Activated CD8-positive, alpha-beta memory T cell treated with anti-CD3 and anti-CD28 coated beads, Interleukin-2, amount 50 U/mL, for 1 hour (primary cell): ENCODE measurements at regions not wholly inside any gene's neighbourhood (a gene's known extent, or its start where the extent isn't known, plus 50 kb on each side); places are given as distances from the start of the nearest gene placed in this dataset.

Experiments used
- DNase-seq: peaks from one replicate; pipeline ENCODE4 v3.0.0-alpha.2; 2020; ENCODE audit errors: extremely low read depth

DNA sequence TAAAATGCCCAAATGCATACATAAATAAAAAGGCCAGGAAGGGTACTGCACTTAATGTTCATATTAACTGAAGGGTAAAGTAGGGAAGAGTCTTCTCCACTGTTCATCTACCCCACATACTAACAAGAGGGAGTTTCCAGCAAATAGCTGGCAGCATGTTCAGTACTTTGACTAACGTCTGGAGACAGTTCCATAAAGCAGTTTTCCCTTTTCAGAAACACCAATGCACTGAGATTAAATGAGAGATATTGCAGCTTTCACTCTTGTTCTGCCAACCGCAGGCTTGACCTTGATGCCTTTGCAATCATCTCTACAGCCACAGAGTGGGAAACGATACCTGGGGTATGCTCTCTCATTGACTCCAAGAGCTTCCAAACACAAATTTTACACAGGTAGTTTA is 2123.1 kb upstream of the TENM3 start:
- DNase-seq: no peak

DNA sequence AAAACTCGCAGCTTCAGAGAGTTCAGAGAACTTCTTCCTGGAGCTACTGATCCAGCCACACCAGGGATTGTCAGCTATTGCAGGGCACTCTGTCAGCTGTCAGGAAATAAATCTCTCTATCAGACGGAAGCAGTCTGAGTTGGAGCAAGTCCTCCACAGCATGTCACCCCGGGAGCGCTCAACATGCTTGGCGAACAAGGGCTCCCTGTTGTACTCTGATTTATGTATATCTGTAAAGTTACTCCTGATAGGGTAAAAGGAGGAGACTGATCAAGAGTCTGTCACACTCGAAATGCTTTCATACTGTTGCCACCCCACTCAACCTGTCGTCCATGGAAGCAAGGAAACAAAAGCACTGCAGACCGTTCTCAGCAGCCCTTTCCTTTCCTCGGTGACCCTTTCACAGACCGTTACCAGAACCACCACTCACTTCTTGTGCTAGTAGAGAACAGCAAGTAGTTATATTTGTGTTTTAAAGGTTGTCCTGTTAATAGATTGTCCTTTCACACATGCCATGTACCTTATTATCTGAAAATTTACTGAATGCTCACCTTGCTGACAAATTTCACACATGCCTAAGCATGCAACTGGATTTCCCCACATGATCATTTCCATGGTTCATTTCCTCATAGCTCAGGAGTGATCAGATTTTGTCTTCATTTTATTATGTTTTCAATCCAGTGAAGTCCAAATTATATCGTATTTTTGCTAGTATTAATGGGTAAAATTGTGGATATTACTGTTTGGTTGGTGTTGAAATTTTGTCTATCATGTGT is 2108.9 kb upstream of the TENM3 start:
- DNase-seq: no peak

DNA sequence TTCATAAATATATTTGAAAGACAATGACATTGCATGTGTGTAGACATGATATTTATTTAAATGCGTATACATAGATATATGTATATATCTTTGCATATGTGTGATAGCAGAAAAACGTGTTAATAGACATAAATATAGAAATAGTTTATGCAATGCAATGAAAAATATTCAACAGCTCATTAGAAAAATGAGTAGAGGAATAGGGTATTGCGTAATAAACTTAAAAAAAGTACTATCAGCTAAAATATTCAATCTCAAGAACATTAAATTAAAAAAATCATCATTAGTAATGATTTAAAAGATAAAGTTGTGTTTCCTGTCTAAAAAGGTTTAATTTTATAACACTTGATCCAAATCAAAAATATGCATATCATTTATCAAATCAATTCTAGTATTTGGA is 2101.5 kb upstream of the TENM3 start:
- no peak for DNase-seq

DNA sequence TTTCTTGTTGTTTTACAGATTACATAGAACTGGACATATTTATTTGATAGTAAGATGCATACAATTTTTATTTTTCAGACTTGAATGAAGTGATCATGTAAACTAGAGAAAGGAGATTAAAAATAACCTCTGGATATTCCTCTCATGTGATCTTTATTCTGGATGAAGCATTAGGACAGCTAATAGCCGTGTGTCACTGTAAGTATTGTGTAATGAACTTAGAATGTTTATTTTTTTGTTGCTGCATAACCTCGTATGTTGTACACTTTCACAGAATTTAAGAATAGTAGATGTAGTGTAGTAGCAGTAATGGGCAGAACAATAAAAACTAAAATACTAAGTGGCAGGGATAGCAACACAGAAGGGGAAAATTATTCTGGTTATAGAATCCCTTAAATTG is 2094.5 kb upstream of the TENM3 start:
- DNase-seq: no peak

DNA sequence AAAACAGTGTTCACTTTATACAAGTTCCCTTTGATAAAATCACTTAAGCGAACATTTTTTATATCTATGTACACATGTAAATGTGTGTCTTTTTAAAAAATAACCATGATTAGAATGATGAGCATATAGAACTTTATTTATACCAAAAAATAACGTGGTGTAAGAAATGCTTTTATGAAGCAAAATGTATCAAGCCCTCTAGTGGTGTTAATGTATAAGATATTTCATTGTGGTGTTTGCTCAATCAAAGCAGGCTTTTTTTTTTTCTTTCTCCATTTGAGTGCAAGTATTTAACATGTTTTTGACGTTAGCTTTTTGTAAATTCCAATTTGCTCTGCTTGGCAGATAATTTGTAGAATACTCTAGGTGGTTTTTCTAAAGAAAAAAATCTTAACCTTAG is 2092.4 kb upstream of the TENM3 start:
- DNase-seq: no peak

DNA sequence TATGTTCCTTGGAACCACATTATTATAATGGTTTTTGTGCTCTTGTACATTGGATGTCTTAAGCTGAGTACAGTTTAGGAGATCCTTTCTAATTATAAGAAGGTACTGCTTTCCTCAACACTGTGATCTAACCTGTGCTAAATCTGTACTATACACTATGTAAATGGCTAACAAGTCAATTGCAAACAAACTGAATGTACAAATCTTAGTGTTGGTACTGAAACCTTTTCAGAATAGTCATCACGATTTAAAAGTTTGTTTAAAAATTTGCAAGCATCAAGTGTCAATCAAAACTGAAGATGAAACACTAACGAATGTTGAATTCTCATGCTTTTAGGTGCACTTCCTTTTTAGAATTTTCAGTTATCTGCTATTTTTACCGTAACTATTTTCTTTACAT is 2090.4 kb upstream of the TENM3 start:
- DNase-seq: no peak

DNA sequence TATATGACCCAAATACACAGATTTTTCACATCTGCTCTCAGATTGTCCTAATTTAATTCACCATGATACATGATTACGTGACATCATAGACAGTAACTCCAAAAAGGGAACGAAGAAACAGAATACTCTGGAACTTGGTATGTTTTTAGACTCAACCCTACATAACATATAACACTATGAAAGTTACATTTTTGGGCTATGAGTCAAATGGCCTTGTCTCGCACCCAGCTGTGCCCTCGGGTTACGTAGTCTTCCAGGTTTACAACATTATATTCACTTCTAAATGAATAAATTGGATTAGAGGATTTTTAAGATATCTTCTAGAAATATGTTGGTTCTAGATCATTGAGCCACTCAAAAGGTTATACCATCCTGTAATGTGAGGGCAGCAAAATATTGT is 2089.6 kb upstream of the TENM3 start:
- DNase-seq: no peak

DNA sequence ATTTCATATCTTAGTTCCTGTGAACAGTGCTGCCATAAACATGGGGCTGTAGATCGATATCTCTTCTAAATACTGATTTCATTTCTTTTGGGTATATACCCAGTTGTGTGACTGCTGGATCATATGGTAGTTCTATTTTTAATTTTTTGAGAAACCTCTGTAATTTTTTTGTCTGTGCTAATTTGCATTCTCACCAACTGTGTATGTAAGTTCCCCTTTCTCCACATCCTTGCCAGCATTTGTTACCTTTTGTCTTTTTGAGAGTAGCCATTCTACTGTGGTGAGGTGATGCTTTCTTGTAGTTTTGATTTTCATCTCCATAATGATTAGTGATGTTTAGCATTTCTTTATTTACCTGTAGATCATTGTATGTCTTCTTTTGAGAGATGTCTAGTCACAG is 2086.5 kb upstream of the TENM3 start:
- DNase-seq: no peak

DNA sequence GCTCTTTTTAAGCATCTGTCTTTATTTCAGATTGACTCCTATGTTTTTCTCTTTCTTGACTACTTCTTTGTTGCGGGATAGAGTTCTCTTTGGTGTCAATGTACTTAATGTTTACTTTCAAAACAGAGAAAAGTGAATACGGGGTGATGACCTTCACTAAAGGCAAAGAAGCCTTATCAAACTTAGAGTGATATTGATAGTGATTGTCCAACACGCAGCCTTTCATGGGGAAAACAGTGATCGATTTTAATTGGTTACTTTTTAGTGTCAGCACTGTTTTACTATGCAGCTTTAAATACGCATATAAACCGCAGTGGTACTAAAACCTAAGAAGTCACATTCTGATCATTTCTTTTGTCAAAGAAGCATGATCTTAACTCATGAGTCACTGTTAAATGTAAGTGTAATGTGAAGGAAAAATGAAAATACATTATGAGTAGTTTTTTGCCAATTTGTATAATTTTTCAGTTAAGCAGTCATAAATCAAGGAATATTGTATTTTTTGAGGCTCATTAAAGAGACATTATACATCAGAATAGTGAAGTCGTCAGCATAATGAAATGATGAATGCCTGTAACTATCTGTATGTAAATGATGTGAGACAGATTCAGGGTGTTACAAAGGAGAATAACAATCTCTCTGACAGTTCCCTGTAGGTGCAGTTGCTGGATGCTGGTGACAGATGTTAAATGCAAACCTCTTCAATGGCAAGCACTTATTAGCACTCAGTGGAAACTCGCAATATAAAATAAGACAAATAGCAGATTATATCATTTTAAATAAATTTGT is 2082.8 kb upstream of the TENM3 start:
- no peak for DNase-seq

DNA sequence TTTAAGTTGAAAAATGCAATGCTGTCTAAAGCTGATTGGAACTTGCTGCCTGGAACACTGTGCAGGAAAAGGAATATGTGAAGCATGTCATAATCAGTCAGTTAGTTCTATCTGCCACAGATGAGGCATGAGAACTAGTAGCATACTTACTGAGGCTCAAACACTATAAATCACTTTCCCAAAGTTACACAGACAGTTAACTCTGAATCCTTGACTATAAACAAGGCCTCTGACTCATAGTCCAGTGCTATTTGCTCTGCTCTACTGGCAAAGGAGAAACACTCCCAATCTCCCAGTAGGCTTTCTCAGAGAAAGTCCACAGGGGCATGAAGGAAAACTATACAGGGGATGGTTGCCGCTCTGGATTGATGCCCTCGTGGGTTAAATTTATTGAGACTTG is 2078.4 kb upstream of the TENM3 start:
- no peak for DNase-seq

DNA sequence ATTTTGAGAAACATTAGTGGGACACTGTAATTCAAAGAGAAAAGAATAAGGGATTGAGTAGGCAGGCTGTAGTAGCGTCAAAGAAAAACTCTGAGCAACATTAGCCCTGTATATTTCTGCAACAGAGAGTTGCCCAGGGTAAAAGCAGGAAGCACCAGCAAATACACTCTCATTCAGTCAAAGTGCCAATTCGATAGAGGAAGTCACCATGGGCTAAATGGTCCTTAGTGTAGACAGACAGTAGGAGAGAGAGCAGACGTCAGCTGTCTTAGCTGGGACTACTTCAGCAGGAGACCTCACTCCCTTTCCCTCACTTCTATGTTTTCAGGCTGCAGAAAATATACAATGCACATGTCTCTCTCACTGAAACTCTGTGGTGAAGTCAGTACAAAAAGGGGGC is 2073.8 kb upstream of the TENM3 start:
- DNase-seq: no peak

DNA sequence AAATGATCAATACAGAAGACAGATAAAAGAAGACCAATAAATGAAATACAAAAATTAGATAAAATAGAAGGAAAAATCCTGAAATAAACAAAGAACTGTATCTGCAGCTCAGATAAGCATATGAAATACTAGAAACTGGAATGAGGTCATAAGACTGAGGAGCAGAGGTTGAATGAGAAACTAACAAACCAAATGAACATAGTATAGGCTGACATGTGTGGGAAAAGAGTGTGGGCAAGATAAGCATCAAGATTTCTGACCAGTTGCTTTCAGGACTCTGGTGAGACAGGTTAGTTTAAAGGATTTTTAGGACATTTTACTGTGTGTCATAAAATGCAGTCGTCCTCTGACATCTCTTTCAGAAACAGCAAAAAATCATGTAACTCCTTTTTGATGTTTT is 2073.2 kb upstream of the TENM3 start:
- DNase-seq: no peak

DNA sequence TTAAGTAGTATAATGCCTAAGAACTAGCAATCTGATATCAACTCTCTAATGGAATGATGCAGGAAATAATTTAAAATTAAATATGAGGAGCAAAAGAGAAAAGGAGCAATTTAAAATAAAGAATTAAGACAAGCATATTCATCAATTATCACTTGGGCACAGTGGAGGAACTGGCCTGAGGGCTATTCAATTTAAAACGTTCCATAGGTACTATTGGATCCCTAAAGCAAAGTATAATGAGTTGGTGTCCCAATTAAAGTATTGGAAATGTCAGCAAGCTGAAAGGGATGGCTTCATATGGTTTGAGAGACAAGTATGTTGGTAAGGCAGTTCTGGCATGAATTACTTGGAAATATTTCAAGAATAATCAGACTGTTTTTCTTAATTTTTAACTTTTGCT is 2064.1 kb upstream of the TENM3 start:
- DNase-seq: no peak

DNA sequence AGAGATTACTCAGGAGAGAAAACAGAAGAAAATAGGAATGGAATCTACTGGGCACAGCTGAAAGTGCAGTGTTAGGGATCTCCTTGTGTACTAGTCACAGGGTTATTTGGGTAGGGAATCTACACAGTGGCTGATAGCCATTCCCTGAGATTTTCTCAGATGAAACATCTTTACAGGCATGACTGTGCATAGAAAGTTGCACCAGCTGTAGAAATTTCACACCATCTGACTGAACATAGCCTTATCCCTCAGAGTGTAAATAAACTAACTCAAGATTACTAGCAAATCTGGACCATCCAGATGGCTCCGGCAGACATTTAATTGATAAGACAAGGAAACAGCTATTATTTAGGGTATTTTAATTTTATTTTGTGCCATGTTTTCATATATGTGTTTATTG is 2053.5 kb upstream of the TENM3 start:
- no peak for DNase-seq

DNA sequence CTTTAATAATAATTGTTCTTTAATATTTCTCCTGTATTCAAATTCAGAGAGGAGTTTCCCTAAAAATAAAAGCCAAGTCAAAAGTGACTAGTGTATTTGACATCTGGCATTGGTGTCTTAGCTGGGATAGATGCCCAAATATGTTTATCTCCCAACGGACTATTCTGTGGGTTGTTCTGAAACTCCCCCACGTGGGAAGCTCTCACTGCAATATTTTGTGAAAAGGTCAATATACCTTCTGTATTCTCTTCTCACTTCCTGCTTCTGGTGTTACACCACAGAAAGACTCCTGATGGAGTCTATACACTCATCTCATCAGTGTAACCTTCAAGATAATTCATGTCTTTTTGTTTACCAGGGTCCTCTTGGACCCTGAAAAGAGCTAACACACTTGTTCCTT is 2052.8 kb upstream of the TENM3 start:
- no peak for DNase-seq

DNA sequence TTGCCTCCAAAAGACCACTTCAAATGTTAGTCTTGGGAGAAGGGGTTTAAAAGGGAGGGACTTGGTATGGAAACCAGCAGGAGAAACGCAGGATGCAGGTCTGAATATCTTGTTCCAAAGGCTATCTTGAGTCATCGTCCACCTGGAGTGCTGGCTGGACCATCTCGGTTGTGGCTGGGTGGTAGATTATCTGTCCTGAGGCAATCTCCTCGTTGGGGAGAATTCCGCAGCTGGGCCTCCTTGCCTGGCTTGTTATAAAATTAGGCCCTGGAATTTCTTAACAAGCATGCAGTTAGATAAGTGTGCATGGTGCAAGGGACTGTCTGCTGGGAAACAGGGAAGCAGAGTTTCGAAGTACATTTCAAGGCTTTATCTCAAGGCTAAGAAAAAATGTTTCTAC is 2045.7 kb upstream of the TENM3 start:
- no peak for DNase-seq

DNA sequence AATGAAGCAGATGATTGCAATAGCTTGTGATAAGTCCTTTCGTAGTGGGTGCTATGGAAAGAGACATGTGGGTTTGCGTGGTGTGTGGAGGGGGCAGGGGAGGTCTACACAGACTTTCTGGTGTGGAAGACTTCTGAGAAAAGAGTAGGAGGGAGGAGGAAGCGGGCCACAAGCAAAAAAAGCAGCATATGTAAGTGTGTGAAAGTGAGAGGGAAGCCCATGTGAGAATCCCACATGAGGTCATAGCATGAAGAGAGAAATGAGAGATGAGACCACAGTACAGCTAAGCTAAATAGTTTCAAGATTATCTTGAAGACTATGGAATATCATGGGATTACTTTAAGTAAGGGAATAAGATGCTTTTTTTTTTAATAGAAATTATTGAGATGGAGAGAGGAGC is 2039.9 kb upstream of the TENM3 start:
- no peak for DNase-seq

DNA sequence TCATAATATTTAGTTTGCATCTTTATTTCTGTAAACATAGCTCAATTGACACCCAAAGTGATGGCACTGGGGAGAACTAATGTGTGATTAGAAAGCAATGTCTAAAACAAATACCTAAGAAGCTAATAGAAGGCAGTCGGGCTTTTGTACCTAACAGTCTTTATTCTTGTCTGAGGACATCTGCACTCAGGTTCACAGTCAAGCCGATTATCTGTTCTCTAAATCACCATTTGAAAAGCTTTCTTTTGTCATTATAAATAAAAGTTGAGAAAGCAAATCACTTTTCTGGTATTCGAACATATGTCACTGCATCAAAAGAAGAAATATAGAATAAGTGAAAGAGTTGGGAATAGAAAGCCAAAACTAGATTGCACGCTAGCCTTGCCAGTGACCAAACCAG is 2037.9 kb upstream of the TENM3 start:
- DNase-seq: no peak

DNA sequence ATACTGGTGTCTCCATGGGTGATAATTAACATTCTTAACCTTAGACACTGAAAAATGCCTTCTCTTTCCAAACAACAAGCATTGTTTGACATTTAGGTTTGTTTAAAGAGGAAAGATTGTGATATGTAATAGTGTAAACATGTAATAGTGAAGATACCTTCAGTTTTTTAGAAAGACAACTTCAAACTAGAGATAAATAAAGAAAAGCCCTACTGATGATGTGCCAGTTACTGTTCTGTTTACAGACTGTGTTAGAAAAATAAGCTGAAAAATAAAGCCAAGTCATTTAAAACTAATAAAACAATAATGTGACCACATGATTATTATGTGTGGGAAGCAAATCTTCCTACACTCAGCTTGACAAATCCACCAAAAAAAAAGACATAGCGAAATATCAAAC is 2035.3 kb upstream of the TENM3 start:
- no peak for DNase-seq

DNA sequence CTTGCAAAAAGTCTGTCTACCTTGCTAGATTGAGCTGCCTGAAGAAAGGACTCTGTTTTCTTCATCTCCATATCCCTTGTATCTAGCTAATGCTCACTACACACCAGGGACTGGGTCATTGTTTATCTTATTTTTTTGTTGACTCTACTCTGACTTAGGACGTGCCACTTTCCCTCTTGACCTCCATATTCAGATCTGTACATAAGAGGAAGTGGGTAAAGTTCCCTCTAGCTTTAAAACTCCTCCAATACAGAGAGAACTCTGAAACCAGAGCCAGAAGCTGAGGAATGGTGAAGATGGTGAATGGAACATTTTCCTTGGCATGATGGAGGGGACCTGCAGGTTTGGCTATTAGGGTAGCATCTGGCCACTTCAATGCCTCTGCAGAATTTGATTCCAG is 2026.1 kb upstream of the TENM3 start:
- no peak for DNase-seq

DNA sequence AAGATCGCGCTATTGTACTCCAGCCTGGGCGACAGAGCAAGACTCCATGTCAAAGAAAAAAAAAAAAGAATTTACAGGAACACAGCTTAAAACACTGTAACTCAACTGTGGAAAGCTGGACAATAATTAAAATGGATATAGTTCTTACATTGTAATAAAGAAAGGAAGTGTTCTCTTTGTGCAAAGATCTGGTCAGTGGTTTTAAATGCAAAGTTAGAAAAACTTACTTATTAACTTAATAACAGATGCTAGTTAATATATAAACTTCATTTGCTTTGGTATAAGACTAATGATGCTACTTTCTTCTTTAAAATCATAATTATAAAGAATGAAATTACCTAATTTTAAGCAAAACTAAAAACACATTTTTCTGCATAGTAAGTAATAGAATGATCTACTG is 2024.1 kb upstream of the TENM3 start:
- DNase-seq: no peak

DNA sequence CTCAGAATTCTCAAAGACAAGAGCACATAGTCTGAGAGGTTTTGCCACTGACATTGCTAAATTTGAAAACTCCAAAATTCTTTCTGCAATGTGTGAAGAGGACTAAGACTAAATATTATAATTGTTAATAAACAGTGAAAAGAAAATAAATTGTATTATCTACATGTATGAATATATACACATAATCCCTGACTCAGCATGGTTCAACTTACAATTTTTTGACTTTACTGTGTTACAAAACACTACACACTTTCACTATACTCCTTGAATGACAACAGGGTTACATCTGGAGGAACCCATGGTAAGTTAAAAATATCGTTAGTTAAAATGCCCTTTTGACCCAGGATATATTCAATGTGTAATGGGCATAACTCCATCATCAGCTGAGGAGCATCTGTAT is 2017.2 kb upstream of the TENM3 start:
- DNase-seq: no peak

DNA sequence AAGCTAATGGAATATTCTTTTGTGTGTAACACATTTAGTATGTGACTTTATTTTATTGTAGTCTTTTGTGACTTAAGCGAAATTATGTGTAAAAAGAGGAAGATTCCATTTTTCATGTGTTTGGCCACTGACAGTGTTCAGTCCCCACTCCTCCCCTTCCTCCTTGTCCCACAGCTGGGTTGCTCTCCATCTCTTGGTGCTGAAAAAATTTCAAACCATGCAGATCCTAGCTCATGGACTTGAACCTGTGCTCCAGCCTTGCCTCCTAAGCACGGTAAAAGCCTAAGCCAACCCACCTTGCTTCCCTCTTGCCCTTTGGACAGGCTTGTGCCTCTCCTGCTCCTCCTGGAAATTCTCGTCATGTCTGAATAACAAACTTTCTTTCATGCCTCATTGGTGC is 2008.5 kb upstream of the TENM3 start:
- no peak for DNase-seq

DNA sequence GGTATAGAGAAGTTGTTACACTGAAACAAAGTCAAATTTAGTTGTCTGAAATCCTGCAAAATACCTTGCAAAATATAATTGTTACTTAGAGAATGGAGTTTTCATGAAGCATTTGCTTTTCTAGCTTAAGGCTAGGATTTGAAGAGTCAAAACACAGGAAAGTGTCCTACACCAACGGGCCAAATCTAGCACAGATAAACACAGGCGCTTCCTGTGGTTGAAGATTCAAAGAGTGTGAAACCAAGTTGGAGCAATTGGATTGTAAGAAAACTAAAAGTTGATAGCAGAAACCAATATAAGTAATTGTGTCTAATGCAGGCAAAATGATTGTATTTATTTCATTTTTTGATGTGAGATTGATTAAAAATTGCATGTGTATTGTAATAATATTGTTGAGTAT is 2002.5 kb upstream of the TENM3 start:
- DNase-seq: no peak
